ENCODE measurements at regions not wholly inside any gene's neighbourhood (a gene's known extent, or its start where the extent isn't known, plus 50 kb on each side); places are given as distances from the start of the nearest gene placed in this dataset.
A peak's percentile ranks its signal among the peaks of the same experiment; 100 is the strongest.

- Histone ChIP-seq H3K4me1 (ENCODE audit: insufficient read depth, low read length) (no peaks in the 10 kb centered on the region), H3K4me3 (ENCODE audit: low read depth in 1 of 2, low read length in 2 of 2) (no peak overlapping the region), H3K9me3 (ENCODE audit: low read length) (no peaks in the 10 kb centered on the region), H3K9ac (ENCODE audit: low read length) (no peak overlapping the region), H3K36me3 (ENCODE audit: insufficient read depth, low read length) (no peaks in the 10 kb centered on the region), H3K27me3 (ENCODE audit: control insufficient read depth in 1 of 2, insufficient read depth in 2 of 2, low read length in 2 of 2) (no peaks in the 10 kb centered on the region), H3K27ac (ENCODE audit: low read depth, low read length) (no peak overlapping the region)
Measured at GRCh38 chr18:75863696-75864095, 436.2 kb upstream of the SMIM21 start.

- H3K9ac ChIP-seq (ENCODE audit: low read length) = no peak overlapping the region
- no peaks in the 10 kb centered on the region for H3K27me3 ChIP-seq (ENCODE audit: control insufficient read depth in 1 of 2, insufficient read depth in 2 of 2, low read length in 2 of 2)
- no peaks in the 10 kb centered on the region for H3K9me3 ChIP-seq (ENCODE audit: low read length)
- H3K4me3 ChIP-seq (ENCODE audit: low read depth in 1 of 2, low read length in 2 of 2) = no peak overlapping the region
- no peaks in the 10 kb centered on the region for H3K36me3 ChIP-seq (ENCODE audit: insufficient read depth, low read length)
- no peak overlapping the region for H3K27ac ChIP-seq (ENCODE audit: low read depth, low read length)
- H3K4me1 ChIP-seq (ENCODE audit: insufficient read depth, low read length) = peaks cover 1% of the 10 kb centered on the region
Measured at GRCh38 chr18:75862458-75862857, 435.0 kb upstream of the SMIM21 start.

- H3K27me3 ChIP-seq (ENCODE audit: control insufficient read depth in 1 of 2, insufficient read depth in 2 of 2, low read length in 2 of 2) = no peaks in the 10 kb centered on the region
- no peak overlapping the region for H3K9ac ChIP-seq (ENCODE audit: low read length)
- H3K27ac ChIP-seq (ENCODE audit: low read depth, low read length) = no peak overlapping the region
- no peak overlapping the region for H3K4me3 ChIP-seq (ENCODE audit: low read depth in 1 of 2, low read length in 2 of 2)
- no peaks in the 10 kb centered on the region for H3K9me3 ChIP-seq (ENCODE audit: low read length)
- H3K36me3 ChIP-seq (ENCODE audit: insufficient read depth, low read length) = no peaks in the 10 kb centered on the region
- peaks cover 5% of the 10 kb centered on the region for H3K4me1 ChIP-seq (ENCODE audit: insufficient read depth, low read length)
Measured at GRCh38 chr18:75860166-75860565, 432.7 kb upstream of the SMIM21 start.

GRCh38 chr18:75859533-75859932 is 432.0 kb upstream of the SMIM21 start:
- no peak overlapping the region for H3K27ac ChIP-seq (ENCODE audit: low read depth, low read length)
- H3K9me3 ChIP-seq (ENCODE audit: low read length) = no peaks in the 10 kb centered on the region
- no peak overlapping the region for H3K4me3 ChIP-seq (ENCODE audit: low read depth in 1 of 2, low read length in 2 of 2)
- H3K4me1 ChIP-seq (ENCODE audit: insufficient read depth, low read length) = peaks cover 5% of the 10 kb centered on the region
- H3K27me3 ChIP-seq (ENCODE audit: control insufficient read depth in 1 of 2, insufficient read depth in 2 of 2, low read length in 2 of 2) = no peaks in the 10 kb centered on the region
- no peaks in the 10 kb centered on the region for H3K36me3 ChIP-seq (ENCODE audit: insufficient read depth, low read length)
- no peak overlapping the region for H3K9ac ChIP-seq (ENCODE audit: low read length)

GRCh38 chr18:75858754-75859153 is 431.3 kb upstream of the SMIM21 start:
- no peak overlapping the region for H3K27ac ChIP-seq (ENCODE audit: low read depth, low read length)
- H3K9ac ChIP-seq (ENCODE audit: low read length) = no peak overlapping the region
- H3K27me3 ChIP-seq (ENCODE audit: control insufficient read depth in 1 of 2, insufficient read depth in 2 of 2, low read length in 2 of 2) = no peaks in the 10 kb centered on the region

GRCh38 chr18:75857558-75857957 is 430.1 kb upstream of the SMIM21 start:
- Histone ChIP-seq H3K9me3 (ENCODE audit: low read length) (no peaks in the 10 kb centered on the region), H3K36me3 (ENCODE audit: insufficient read depth, low read length) (no peaks in the 10 kb centered on the region), H3K9ac (ENCODE audit: low read length) (no peak overlapping the region), H3K4me3 (ENCODE audit: low read depth in 1 of 2, low read length in 2 of 2) (no peak overlapping the region), H3K27me3 (ENCODE audit: control insufficient read depth in 1 of 2, insufficient read depth in 2 of 2, low read length in 2 of 2) (no peaks in the 10 kb centered on the region), H3K4me1 (ENCODE audit: insufficient read depth, low read length) (peaks cover 5% of the 10 kb centered on the region), H3K27ac (ENCODE audit: low read depth, low read length) (peak overlapping the region; percentile 27)

More at GRCh38 chr18:75858754-75859153, 431.3 kb upstream of the SMIM21 start:
- Histone ChIP-seq H3K4me1 (ENCODE audit: insufficient read depth, low read length) (peaks cover 5% of the 10 kb centered on the region), H3K36me3 (ENCODE audit: insufficient read depth, low read length) (no peaks in the 10 kb centered on the region), H3K4me3 (ENCODE audit: low read depth in 1 of 2, low read length in 2 of 2) (no peak overlapping the region), H3K9me3 (ENCODE audit: low read length) (no peaks in the 10 kb centered on the region)

GRCh38 chr18:75854808-75855207 is 427.3 kb upstream of the SMIM21 start:
- H3K4me1 ChIP-seq (ENCODE audit: insufficient read depth, low read length) = peaks cover 5% of the 10 kb centered on the region
- H3K4me3 ChIP-seq (ENCODE audit: low read depth in 1 of 2, low read length in 2 of 2) = no peak overlapping the region
- no peaks in the 10 kb centered on the region for H3K9me3 ChIP-seq (ENCODE audit: low read length)
- H3K27me3 ChIP-seq (ENCODE audit: control insufficient read depth in 1 of 2, insufficient read depth in 2 of 2, low read length in 2 of 2) = no peaks in the 10 kb centered on the region
- no peak overlapping the region for H3K27ac ChIP-seq (ENCODE audit: low read depth, low read length)
- no peak overlapping the region for H3K9ac ChIP-seq (ENCODE audit: low read length)
- no peaks in the 10 kb centered on the region for H3K36me3 ChIP-seq (ENCODE audit: insufficient read depth, low read length)

GRCh38 chr18:75854174-75854573 is 426.7 kb upstream of the SMIM21 start:
- H3K9me3 ChIP-seq (ENCODE audit: low read length) = no peaks in the 10 kb centered on the region
- no peak overlapping the region for H3K27ac ChIP-seq (ENCODE audit: low read depth, low read length)
- H3K36me3 ChIP-seq (ENCODE audit: insufficient read depth, low read length) = no peaks in the 10 kb centered on the region
- H3K27me3 ChIP-seq (ENCODE audit: control insufficient read depth in 1 of 2, insufficient read depth in 2 of 2, low read length in 2 of 2) = no peaks in the 10 kb centered on the region
- no peak overlapping the region for H3K9ac ChIP-seq (ENCODE audit: low read length)
- peaks cover 5% of the 10 kb centered on the region for H3K4me1 ChIP-seq (ENCODE audit: insufficient read depth, low read length)
- no peak overlapping the region for H3K4me3 ChIP-seq (ENCODE audit: low read depth in 1 of 2, low read length in 2 of 2)

- no peak overlapping the region for H3K4me3 ChIP-seq (ENCODE audit: low read depth in 1 of 2, low read length in 2 of 2)
- no peak overlapping the region for H3K27ac ChIP-seq (ENCODE audit: low read depth, low read length)
- no peaks in the 10 kb centered on the region for H3K9me3 ChIP-seq (ENCODE audit: low read length)
- no peak overlapping the region for H3K9ac ChIP-seq (ENCODE audit: low read length)
- H3K27me3 ChIP-seq (ENCODE audit: control insufficient read depth in 1 of 2, insufficient read depth in 2 of 2, low read length in 2 of 2) = no peaks in the 10 kb centered on the region
- no peaks in the 10 kb centered on the region for H3K36me3 ChIP-seq (ENCODE audit: insufficient read depth, low read length)
- H3K4me1 ChIP-seq (ENCODE audit: insufficient read depth, low read length) = no peaks in the 10 kb centered on the region
Measured at GRCh38 chr18:75846321-75846720, 418.8 kb upstream of the SMIM21 start.

- no peaks in the 10 kb centered on the region for H3K9me3 ChIP-seq (ENCODE audit: low read length)
- H3K27me3 ChIP-seq (ENCODE audit: control insufficient read depth in 1 of 2, insufficient read depth in 2 of 2, low read length in 2 of 2) = no peaks in the 10 kb centered on the region
- no peak overlapping the region for H3K27ac ChIP-seq (ENCODE audit: low read depth, low read length)
- no peak overlapping the region for H3K4me3 ChIP-seq (ENCODE audit: low read depth in 1 of 2, low read length in 2 of 2)
- H3K9ac ChIP-seq (ENCODE audit: low read length) = no peak overlapping the region
- H3K36me3 ChIP-seq (ENCODE audit: insufficient read depth, low read length) = no peaks in the 10 kb centered on the region
- H3K4me1 ChIP-seq (ENCODE audit: insufficient read depth, low read length) = no peaks in the 10 kb centered on the region
Measured at GRCh38 chr18:75845413-75845812, 417.9 kb upstream of the SMIM21 start.

GRCh38 chr18:75844146-75844545 is 416.6 kb upstream of the SMIM21 start:
- Histone ChIP-seq H3K9ac (ENCODE audit: low read length) (no peak overlapping the region), H3K27me3 (ENCODE audit: control insufficient read depth in 1 of 2, insufficient read depth in 2 of 2, low read length in 2 of 2) (no peaks in the 10 kb centered on the region), H3K4me3 (ENCODE audit: low read depth in 1 of 2, low read length in 2 of 2) (no peak overlapping the region), H3K27ac (ENCODE audit: low read depth, low read length) (no peak overlapping the region), H3K36me3 (ENCODE audit: insufficient read depth, low read length) (no peaks in the 10 kb centered on the region), H3K4me1 (ENCODE audit: insufficient read depth, low read length) (no peaks in the 10 kb centered on the region), H3K9me3 (ENCODE audit: low read length) (no peaks in the 10 kb centered on the region)

- no peaks in the 10 kb centered on the region for H3K27me3 ChIP-seq (ENCODE audit: control insufficient read depth in 1 of 2, insufficient read depth in 2 of 2, low read length in 2 of 2)
- H3K27ac ChIP-seq (ENCODE audit: low read depth, low read length) = no peak overlapping the region
- H3K9me3 ChIP-seq (ENCODE audit: low read length) = no peaks in the 10 kb centered on the region
- H3K4me1 ChIP-seq (ENCODE audit: insufficient read depth, low read length) = no peaks in the 10 kb centered on the region
- no peaks in the 10 kb centered on the region for H3K36me3 ChIP-seq (ENCODE audit: insufficient read depth, low read length)
- H3K4me3 ChIP-seq (ENCODE audit: low read depth in 1 of 2, low read length in 2 of 2) = no peak overlapping the region
- H3K9ac ChIP-seq (ENCODE audit: low read length) = no peak overlapping the region
Measured at GRCh38 chr18:75840131-75840530, 412.6 kb upstream of the SMIM21 start.
